KMS-11 (cell line): ENCODE measurements at regions not wholly inside any gene's neighbourhood (a gene's known extent, or its start where the extent isn't known, plus 50 kb on each side); places are given as distances from the start of the nearest gene placed in this dataset.
"Not testable (repeated sequence)": the region's sequence is repeated elsewhere in the genome, so short reads cannot be mapped to it uniquely, and the experiment has no call there.

Experiments used
- H2AFZ ChIP-seq: fragments of 200-600 bp; sonication (generic); 2 replicates; pipeline ENCODE4 v1.6.1; 2016; ENCODE audit warnings: antibody characterized with exemption, mixed run types, low read depth
- H3K27ac ChIP-seq: fragments of 200-600 bp; sonication (generic); 2 replicates; pipeline ENCODE4 v1.6.1; 2016; ENCODE audit warnings: mild to moderate bottlenecking, mixed run types
- H3K27me3 ChIP-seq: fragments of 200-600 bp; sonication (generic); 2 replicates; pipeline ENCODE4 v1.6.1; 2017; ENCODE audit warnings: mild to moderate bottlenecking, low read depth, mixed run types, moderate library complexity; ENCODE audit not compliant: insufficient read depth
- H3K36me3 ChIP-seq: fragments of 200-600 bp; sonication (generic); 2 replicates; pipeline ENCODE4 v1.6.1; 2017; ENCODE audit warnings: mild to moderate bottlenecking, mixed run types; ENCODE audit not compliant: insufficient read depth
- H3K4me1 ChIP-seq: fragments of 200-600 bp; sonication (generic); 2 replicates; pipeline ENCODE4 v1.6.1; 2016; ENCODE audit warnings: mild to moderate bottlenecking, low read depth, mixed run types; ENCODE audit not compliant: poor library complexity, severe bottlenecking
- H3K4me2 ChIP-seq: fragments of 200-600 bp; sonication (generic); 2 replicates; pipeline ENCODE4 v1.7.0; 2016; ENCODE audit warnings: mild to moderate bottlenecking, mixed run types
- H3K4me3 ChIP-seq: fragments of 200-600 bp; sonication (generic); IDR thresholded peaks from 2 replicates; pipeline ENCODE4 v1.6.1; 2017; ENCODE audit warnings: low read depth, low read length, mixed read lengths; ENCODE audit not compliant: insufficient read depth
- H3K79me2 ChIP-seq: fragments of 200-600 bp; sonication (generic); 2 replicates; pipeline ENCODE4 v1.6.1; 2016; ENCODE audit warnings: low read depth, mixed run types; ENCODE audit not compliant: insufficient read depth
- H3K9ac ChIP-seq: fragments of 200-600 bp; sonication (generic); 2 replicates; pipeline ENCODE4 v1.6.1; 2016; ENCODE audit warnings: mild to moderate bottlenecking, mixed run types
- H4K20me1 ChIP-seq: fragments of 200-600 bp; sonication (generic); 2 replicates; pipeline ENCODE4 v1.6.1; 2016; ENCODE audit warnings: mild to moderate bottlenecking, mixed run types; ENCODE audit not compliant: insufficient read depth
- CTCF ChIP-seq: fragments of 200-600 bp; sonication (generic); conservative IDR thresholded peaks from 2 replicates; pipeline ENCODE4 v1.6.1; 2017; ENCODE audit warnings: low read depth, mild to moderate bottlenecking, antibody characterized with exemption, low read length, moderate library complexity, mixed read lengths

GRCh38 chr13:48819376-48819775 is 156.3 kb upstream of the FNDC3A start:
- Histone ChIP-seq H3K4me3 (no peak overlapping the region), H3K36me3 (no peaks in the 10 kb centered on the region), H3K27ac (no peak overlapping the region), H3K4me1 (no peaks in the 10 kb centered on the region), H3K9ac (no peak overlapping the region), H4K20me1 (no peaks in the 10 kb centered on the region), H3K79me2 (no peaks in the 10 kb centered on the region), H3K27me3 (no peaks in the 10 kb centered on the region), H2AFZ (no peak overlapping the region), H3K4me2 (no peak overlapping the region)
- TF ChIP-seq CTCF: no peak

- H3K4me3 ChIP-seq: no peak overlapping the region
- H3K9ac ChIP-seq: no peak overlapping the region
These were observed 155.8 kb upstream of the FNDC3A start for GRCh38 chr13:48819899-48820298.

GRCh38 chr13:48823526-48823925 is 152.2 kb upstream of the FNDC3A start:
- H3K36me3 ChIP-seq, H3K79me2 ChIP-seq, H3K27me3 ChIP-seq, H3K4me2 ChIP-seq, H4K20me1 ChIP-seq, H3K4me1 ChIP-seq, H2AFZ ChIP-seq, H3K4me3 ChIP-seq, H3K27ac ChIP-seq, H3K9ac ChIP-seq: not testable (repeated sequence)

More at GRCh38 chr13:48819899-48820298, 155.8 kb upstream of the FNDC3A start:
- Histone ChIP-seq H3K79me2 (no peaks in the 10 kb centered on the region), H3K4me2 (no peak overlapping the region), H3K4me1 (no peaks in the 10 kb centered on the region), H4K20me1 (no peaks in the 10 kb centered on the region), H2AFZ (no peak overlapping the region), H3K27me3 (no peaks in the 10 kb centered on the region), H3K36me3 (no peaks in the 10 kb centered on the region), H3K27ac (no peak overlapping the region)
- TF ChIP-seq CTCF: no peak

GRCh38 chr13:48826039-48826438 is 149.7 kb upstream of the FNDC3A start:
- H3K27ac ChIP-seq: no peak overlapping the region
- H3K27me3 ChIP-seq: no peaks in the 10 kb centered on the region
- H3K36me3 ChIP-seq: no peaks in the 10 kb centered on the region
- no peak overlapping the region for H3K4me2 ChIP-seq
- H3K9ac ChIP-seq: no peak overlapping the region
- no peaks in the 10 kb centered on the region for H3K4me1 ChIP-seq
- H3K4me3 ChIP-seq: no peak overlapping the region
- no peaks in the 10 kb centered on the region for H4K20me1 ChIP-seq
- no peak overlapping the region for H2AFZ ChIP-seq
- TF ChIP-seq CTCF: no peak
- H3K79me2 ChIP-seq: no peaks in the 10 kb centered on the region

GRCh38 chr13:48826922-48827454 is 148.7 kb upstream of the FNDC3A start:
- H3K4me3 ChIP-seq, H3K36me3 ChIP-seq, H2AFZ ChIP-seq, H4K20me1 ChIP-seq, H3K79me2 ChIP-seq, H3K27ac ChIP-seq, H3K27me3 ChIP-seq, H3K4me1 ChIP-seq, H3K9ac ChIP-seq, H3K4me2 ChIP-seq: not testable (repeated sequence)
